Ishikawa (cell line): ENCODE measurements at regions not wholly inside any gene's neighbourhood (a gene's known extent, or its start where the extent isn't known, plus 50 kb on each side); places are given as distances from the start of the nearest gene placed in this dataset.

Experiments used
- CEBPB ChIP-seq: IDR thresholded peaks from 2 replicates; pipeline ENCODE4 v1.6.1; 2012
- EP300 ChIP-seq: IDR thresholded peaks from 2 replicates; pipeline ENCODE4 v1.6.1; 2012; ENCODE audit warnings: borderline replicate concordance
- FOXM1 ChIP-seq: IDR thresholded peaks from 2 replicates; pipeline ENCODE4 v1.6.1; 2012; ENCODE audit warnings: low read depth, borderline replicate concordance
- MAX ChIP-seq: IDR thresholded peaks from 2 replicates; pipeline ENCODE4 v1.6.1; 2012
- TCF12 ChIP-seq: IDR thresholded peaks from 2 replicates; pipeline ENCODE4 v1.6.1; 2012; ENCODE audit warnings: low read depth
- TEAD4 ChIP-seq: IDR thresholded peaks from 2 replicates; pipeline ENCODE4 v1.6.1; 2012

DNA sequence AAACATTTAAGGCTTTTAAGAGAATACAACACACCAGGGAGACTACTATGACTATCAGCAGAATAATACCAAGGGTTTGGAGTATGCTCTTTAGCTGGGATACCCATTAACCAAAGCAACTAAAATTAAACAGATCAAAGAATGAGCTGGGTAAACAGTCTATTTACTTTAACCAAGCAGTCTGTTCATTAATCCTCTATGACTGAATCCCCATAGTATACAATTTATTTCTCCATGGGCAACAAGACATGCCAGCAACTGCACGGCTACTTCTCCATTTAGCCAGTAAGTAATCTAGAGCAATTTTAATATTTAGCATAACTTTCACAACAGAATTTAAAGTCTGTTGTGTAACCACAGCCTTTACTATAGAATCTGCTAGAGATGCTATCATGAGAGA, 77.6 kb downstream of the CDO1 start:
- TF ChIP-seq MAX (no peak), CEBPB (no peak), EP300 (no peak), TEAD4 (no peak), TCF12 (no peak), FOXM1 (no peak)
